Mesothelial cell of epicardium (in vitro differentiated cells): ENCODE measurements at regions not wholly inside any gene's neighbourhood (a gene's known extent, or its start where the extent isn't known, plus 50 kb on each side); places are given as distances from the start of the nearest gene placed in this dataset.

Source experiments
- DNase-seq, 2 experiments: peaks; one replicate each; pipeline ENCODE4 v3.0.0; 2021; ENCODE audit warnings: low spot score in 2 of 2; ENCODE audit not compliant: unreplicated experiment in 2 of 2
- H3K27ac Mint-ChIP-seq: 2 replicates; pipeline ENCODE4 v1.8.0; 2021; ENCODE audit warnings: mixed read lengths
- H3K27me3 Mint-ChIP-seq: 2 replicates; pipeline ENCODE4 v1.8.0; 2021; ENCODE audit warnings: low read depth, mixed read lengths
- H3K36me3 Mint-ChIP-seq: 2 replicates; pipeline ENCODE4 v1.8.0; 2021; ENCODE audit warnings: mixed read lengths
- H3K4me1 Mint-ChIP-seq: 2 replicates; pipeline ENCODE4 v1.8.0; 2021; ENCODE audit warnings: mixed read lengths
- H3K4me3 Mint-ChIP-seq: 2 replicates; pipeline ENCODE4 v1.8.0; 2021; ENCODE audit warnings: mild to moderate bottlenecking, moderate library complexity, mixed read lengths
- H3K9me3 Mint-ChIP-seq: 2 replicates; pipeline ENCODE4 v1.8.0; 2021; ENCODE audit warnings: mixed read lengths
- CTCF ChIP-seq: fragments of 200-600 bp; sonication (generic); IDR thresholded peaks from one replicate; pipeline ENCODE4 v1.5.0; 2021; ENCODE audit warnings: antibody characterized with exemption; ENCODE audit not compliant: unreplicated experiment

GRCh38 chr1:39110882-39111281 lies 84.7 kb downstream of the NDUFS5 start:
- H3K27me3 Mint-ChIP-seq: no peaks in the 10 kb centered on the region
- H3K4me1 Mint-ChIP-seq: peaks cover 11% of the 10 kb centered on the region
- DNase-seq: no peak
- no peak overlapping the region for H3K4me3 Mint-ChIP-seq
- no peaks in the 10 kb centered on the region for H3K36me3 Mint-ChIP-seq
- peak overlapping the region; percentile 57 for H3K27ac Mint-ChIP-seq
- H3K9me3 Mint-ChIP-seq: no peaks in the 10 kb centered on the region
- TF ChIP-seq CTCF: no peak

GRCh38 chr1:39113109-39113743 lies 87.1 kb downstream of the NDUFS5 start:
- H3K4me1 Mint-ChIP-seq: peaks cover 4% of the 10 kb centered on the region
- H3K27me3 Mint-ChIP-seq: no peaks in the 10 kb centered on the region
- no peak for TF ChIP-seq CTCF
- H3K36me3 Mint-ChIP-seq: no peaks in the 10 kb centered on the region
- no peak overlapping the region for H3K27ac Mint-ChIP-seq
- H3K4me3 Mint-ChIP-seq: no peak overlapping the region
- no peaks in the 10 kb centered on the region for H3K9me3 Mint-ChIP-seq
- DNase-seq: no peak

GRCh38 chr1:39115271-39116110 lies 89.0 kb upstream of the MACF1 start:
- H3K27ac Mint-ChIP-seq: no peak overlapping the region

GRCh38 chr1:39116116-39116607 lies 88.3 kb upstream of the MACF1 start:
- Mint-ChIP-seq H3K27me3 (no peaks in the 10 kb centered on the region), H3K4me1 (no peaks in the 10 kb centered on the region), H3K4me3 (no peak overlapping the region), H3K9me3 (no peaks in the 10 kb centered on the region), H3K27ac (no peak overlapping the region), H3K36me3 (no peaks in the 10 kb centered on the region)
- no peak for DNase-seq
- TF ChIP-seq CTCF: no peak

More at GRCh38 chr1:39115271-39116110, 89.0 kb upstream of the MACF1 start:
- Mint-ChIP-seq H3K4me1 (peaks cover 3% of the 10 kb centered on the region), H3K9me3 (no peaks in the 10 kb centered on the region), H3K27me3 (no peaks in the 10 kb centered on the region), H3K4me3 (no peak overlapping the region), H3K36me3 (no peaks in the 10 kb centered on the region)
- DNase-seq: no peak
- no peak for TF ChIP-seq CTCF

GRCh38 chr1:39116860-39117728 lies 87.4 kb upstream of the MACF1 start:
- Mint-ChIP-seq H3K4me3 (no peak overlapping the region), H3K36me3 (no peaks in the 10 kb centered on the region), H3K9me3 (no peaks in the 10 kb centered on the region), H3K27me3 (no peaks in the 10 kb centered on the region), H3K4me1 (no peaks in the 10 kb centered on the region), H3K27ac (no peak overlapping the region)
- no peak for DNase-seq
- no peak for TF ChIP-seq CTCF
